ENCODE measurements at regions not wholly inside any gene's neighbourhood (a gene's known extent, or its start where the extent isn't known, plus 50 kb on each side); places are given as distances from the start of the nearest gene placed in this dataset.

DNA sequence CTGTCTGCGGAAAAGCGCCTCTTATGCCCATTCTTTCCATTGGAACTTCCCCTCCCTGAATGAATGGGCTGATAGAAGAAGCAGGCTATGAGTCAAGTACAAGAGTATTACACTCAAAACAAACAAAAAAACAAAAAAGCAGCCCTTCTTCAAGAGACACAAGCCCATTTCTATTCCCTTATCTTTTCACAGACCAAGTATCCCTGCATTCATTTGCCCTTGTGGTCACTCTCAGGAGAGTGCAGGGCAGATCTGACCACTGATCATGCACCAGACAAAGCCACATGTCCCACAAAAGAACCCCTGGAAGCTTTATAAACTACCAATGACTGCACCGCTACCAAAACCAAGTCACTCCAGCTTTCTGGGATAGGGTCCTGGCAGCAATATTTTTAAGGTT is 262.5 kb upstream of the TAS2R1 start:
- H3K27ac Mint-ChIP-seq: no peak overlapping the region
- H3K27me3 Mint-ChIP-seq (ENCODE audit: low read depth in 3 of 3): peaks cover 0 to 4% (median 2%) of the 10 kb centered on the region in 3 donors
- no peaks in the 10 kb centered on the region for H3K4me1 Mint-ChIP-seq
- DNase-seq: no peak
- H3K36me3 Mint-ChIP-seq: no peaks in the 10 kb centered on the region
- H3K9me3 Mint-ChIP-seq: peaks cover 0 to 27% (median 11%) of the 10 kb centered on the region in 6 donors
- no peak overlapping the region for H3K4me3 Mint-ChIP-seq

- no peak for DNase-seq
- H3K9me3 Mint-ChIP-seq: peaks cover 0 to 16% (median 3%) of the 10 kb centered on the region in 6 donors
- H3K4me1 Mint-ChIP-seq: no peaks in the 10 kb centered on the region
- no peak overlapping the region for H3K4me3 Mint-ChIP-seq
- H3K27me3 Mint-ChIP-seq (ENCODE audit: low read depth in 3 of 3): peaks cover 0 to 4% (median 2%) of the 10 kb centered on the region in 3 donors
- H3K36me3 Mint-ChIP-seq: peaks cover 0 to 3% (median 0%) of the 10 kb centered on the region in 3 donors
- no peak overlapping the region for H3K27ac Mint-ChIP-seq
Observed at GRCh38 chr5:9889511-9889910, 259.4 kb upstream of the TAS2R1 start.

DNA sequence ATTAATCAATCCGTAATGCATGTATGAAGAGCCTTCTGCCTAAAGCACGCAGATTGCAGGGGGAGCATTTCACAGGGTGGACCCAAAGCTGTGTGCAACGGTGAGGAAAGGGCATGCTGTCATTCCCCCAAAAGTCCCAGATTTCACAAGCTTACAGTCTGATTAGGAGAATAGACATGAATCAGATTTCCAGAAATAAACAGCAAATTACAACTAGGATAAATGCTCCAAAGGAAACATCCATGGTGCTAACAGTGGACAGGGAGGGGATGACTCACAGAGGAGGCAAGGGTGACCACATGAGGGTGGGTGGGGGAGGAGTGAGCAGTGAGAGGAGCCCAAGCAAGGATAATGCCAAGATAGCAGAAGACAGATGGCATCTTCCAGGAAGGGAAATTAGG is 258.4 kb upstream of the TAS2R1 start:
- peaks cover 0 to 3% (median 0%) of the 10 kb centered on the region in 3 donors for H3K36me3 Mint-ChIP-seq
- no peak overlapping the region for H3K4me3 Mint-ChIP-seq
- peaks cover 0 to 4% (median 2%) of the 10 kb centered on the region in 3 donors for H3K27me3 Mint-ChIP-seq (ENCODE audit: low read depth in 3 of 3)
- DNase-seq: no peak
- no peaks in the 10 kb centered on the region for H3K4me1 Mint-ChIP-seq
- no peak overlapping the region for H3K27ac Mint-ChIP-seq
- peaks cover 0 to 14% (median 3%) of the 10 kb centered on the region in 6 donors for H3K9me3 Mint-ChIP-seq

- peaks cover 0 to 3% (median 0%) of the 10 kb centered on the region in 3 donors for H3K36me3 Mint-ChIP-seq
- H3K9me3 Mint-ChIP-seq: peaks cover 0 to 13% (median under 1%) of the 10 kb centered on the region in 6 donors
Observed at GRCh38 chr5:9885164-9885563, 255.0 kb upstream of the TAS2R1 start.

DNA sequence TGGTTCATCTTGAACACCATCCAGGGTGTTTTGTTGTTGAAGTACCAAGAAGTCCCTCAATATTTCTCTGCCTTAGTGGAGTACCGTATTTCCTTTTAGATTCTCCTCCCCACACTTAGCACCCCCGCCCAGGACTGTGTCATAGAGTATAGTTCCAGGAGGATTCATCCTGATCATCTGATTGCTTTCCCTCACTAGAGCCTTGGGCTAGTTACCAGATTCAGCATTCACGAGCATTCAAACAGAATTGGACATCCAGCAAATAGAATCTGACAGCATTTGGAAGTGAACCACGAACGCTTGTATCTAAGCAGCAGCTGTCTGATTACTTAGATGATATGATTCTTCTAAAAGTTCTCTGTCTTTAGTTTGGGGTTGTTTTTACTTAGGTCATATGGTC is 248.1 kb upstream of the TAS2R1 start:
- no peak overlapping the region for H3K27ac Mint-ChIP-seq
- no peaks in the 10 kb centered on the region for H3K4me1 Mint-ChIP-seq
- DNase-seq: no peak
- no peak overlapping the region for H3K4me3 Mint-ChIP-seq
- peaks cover 2 to 9% (median 4%) of the 10 kb centered on the region in 6 donors for H3K9me3 Mint-ChIP-seq
- H3K27me3 Mint-ChIP-seq (ENCODE audit: low read depth in 3 of 3): peaks cover 0 to 1% (median 0%) of the 10 kb centered on the region in 3 donors
- no peaks in the 10 kb centered on the region for H3K36me3 Mint-ChIP-seq

More at GRCh38 chr5:9885164-9885563, 255.0 kb upstream of the TAS2R1 start:
- no peak for DNase-seq
- no peak overlapping the region for H3K4me3 Mint-ChIP-seq
- peaks cover 0 to 2% (median 0%) of the 10 kb centered on the region in 3 donors for H3K27me3 Mint-ChIP-seq (ENCODE audit: low read depth in 3 of 3)
- H3K4me1 Mint-ChIP-seq: no peaks in the 10 kb centered on the region
- no peak overlapping the region for H3K27ac Mint-ChIP-seq

DNA sequence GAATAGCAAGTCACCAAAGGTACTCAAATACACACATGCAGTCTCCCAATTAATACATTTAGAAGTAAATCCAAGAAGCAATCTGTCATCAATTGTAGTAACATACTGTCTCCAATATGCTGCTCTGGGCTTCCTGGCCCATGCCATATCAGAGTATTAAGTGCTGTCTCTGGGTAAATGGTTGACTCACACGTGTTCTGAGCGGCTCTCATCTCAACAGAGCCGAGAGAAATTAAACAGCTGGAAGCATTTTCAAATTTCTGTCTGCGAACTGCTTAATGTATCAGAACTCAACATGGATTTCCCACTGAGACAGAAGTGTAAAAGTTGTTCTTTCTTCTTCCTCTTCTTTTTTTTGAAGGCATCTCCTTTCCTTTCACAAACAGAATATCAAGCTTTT is 247.3 kb upstream of the TAS2R1 start:
- no peak overlapping the region for H3K27ac Mint-ChIP-seq

DNA sequence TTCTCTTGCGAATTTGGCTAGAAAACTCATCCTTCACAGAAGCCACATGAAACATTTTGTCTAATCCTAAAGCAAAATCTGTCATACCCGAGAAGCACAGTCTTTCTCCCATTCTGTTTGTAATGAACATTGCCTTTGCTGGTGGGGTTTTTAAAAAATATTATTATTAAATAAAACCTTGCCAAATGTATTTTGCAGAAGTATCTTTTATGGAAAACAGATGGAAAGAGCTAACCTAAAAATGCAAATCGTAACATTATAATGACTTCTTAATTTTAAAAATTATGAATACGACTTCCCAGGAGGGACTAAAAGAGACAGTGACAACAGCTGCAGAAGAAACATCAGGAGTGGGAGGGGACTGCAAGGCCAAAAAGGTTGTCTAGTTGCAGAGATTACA is 246.3 kb upstream of the TAS2R1 start:
- Mint-ChIP-seq H3K4me1 (no peaks in the 10 kb centered on the region), H3K9me3 (peaks cover 0 to 7% (median 4%) of the 10 kb centered on the region in 6 donors), H3K27me3 (ENCODE audit: low read depth in 3 of 3) (peaks cover 0 to 1% (median 0%) of the 10 kb centered on the region in 3 donors), H3K36me3 (no peaks in the 10 kb centered on the region), H3K4me3 (no peak overlapping the region), H3K27ac (no peak overlapping the region)
- no peak for DNase-seq

More for the DNA sequence above, 247.3 kb upstream of the TAS2R1 start:
- Mint-ChIP-seq H3K27me3 (ENCODE audit: low read depth in 3 of 3) (peaks cover 0 to 1% (median 0%) of the 10 kb centered on the region in 3 donors), H3K9me3 (peaks cover 2 to 9% (median 4%) of the 10 kb centered on the region in 6 donors), H3K36me3 (no peaks in the 10 kb centered on the region), H3K4me3 (no peak overlapping the region), H3K4me1 (no peaks in the 10 kb centered on the region)
- DNase-seq: no peak

DNA sequence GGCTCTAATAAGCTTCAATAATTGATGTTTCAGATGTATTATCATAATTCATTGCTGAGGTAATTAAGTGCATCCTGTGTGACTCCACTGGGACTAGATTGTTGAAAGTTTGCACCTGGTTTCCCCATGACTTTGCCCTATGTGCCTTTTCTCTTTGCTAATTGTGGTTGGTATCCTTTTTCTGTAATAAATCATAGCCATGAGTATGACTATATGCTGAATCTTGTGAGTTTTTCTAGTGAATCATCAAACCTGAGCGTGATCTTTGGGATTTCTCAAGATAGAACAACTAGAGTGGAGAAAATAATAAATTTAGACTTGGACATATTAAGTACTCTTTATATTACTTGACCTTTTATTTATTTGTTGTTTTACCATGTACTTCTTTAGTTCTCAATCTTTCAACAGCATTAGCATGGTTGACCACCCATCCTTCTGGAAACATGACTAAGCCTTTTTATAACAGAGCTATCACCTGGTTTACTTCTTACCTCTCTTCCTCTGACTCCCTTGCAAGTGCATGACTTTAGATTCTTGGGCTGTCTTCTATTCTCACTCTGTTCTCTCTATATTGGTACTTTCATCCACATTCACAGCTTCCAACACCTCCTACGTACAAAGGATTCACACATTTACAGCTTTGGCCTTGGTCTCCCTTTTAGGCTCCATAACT is 239.6 kb upstream of the TAS2R1 start:
- H3K27ac Mint-ChIP-seq: no peak overlapping the region
- H3K27me3 Mint-ChIP-seq (ENCODE audit: low read depth in 3 of 3): peaks cover 0 to 2% (median 0%) of the 10 kb centered on the region in 3 donors
- H3K9me3 Mint-ChIP-seq: peaks cover 9 to 45% (median 26%) of the 10 kb centered on the region in 6 donors
- peaks cover 0 to 8% (median 0%) of the 10 kb centered on the region in 3 donors for H3K36me3 Mint-ChIP-seq
- DNase-seq: no peak
- no peak overlapping the region for H3K4me3 Mint-ChIP-seq
- no peaks in the 10 kb centered on the region for H3K4me1 Mint-ChIP-seq

DNA sequence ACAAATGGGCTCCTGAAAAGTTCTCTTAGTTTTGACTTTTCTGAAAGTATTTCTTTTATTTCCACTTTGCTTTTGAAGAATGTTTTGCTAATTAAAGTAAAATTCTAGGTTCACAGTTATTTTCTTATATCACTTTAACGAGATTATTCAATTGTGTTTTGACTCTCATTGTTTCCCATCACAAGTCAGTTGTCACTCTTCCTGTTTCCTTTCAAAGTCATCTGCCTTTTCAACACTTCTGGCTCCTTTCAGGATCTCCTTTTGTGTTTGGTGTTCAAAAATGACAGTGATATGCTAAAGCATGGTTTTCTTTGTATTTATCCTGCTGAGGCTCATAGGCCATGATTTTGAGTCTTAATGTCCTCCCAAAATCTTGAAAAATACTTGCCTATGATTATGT is 235.4 kb upstream of the TAS2R1 start:
- H3K4me1 Mint-ChIP-seq: no peaks in the 10 kb centered on the region
- peaks cover 9 to 52% (median 31%) of the 10 kb centered on the region in 6 donors for H3K9me3 Mint-ChIP-seq
- H3K27ac Mint-ChIP-seq: no peak overlapping the region
- DNase-seq: no peak
- peaks cover 0 to 2% (median 0%) of the 10 kb centered on the region in 3 donors for H3K27me3 Mint-ChIP-seq (ENCODE audit: low read depth in 3 of 3)
- H3K36me3 Mint-ChIP-seq: peaks cover 0 to 8% (median 0%) of the 10 kb centered on the region in 3 donors
- H3K4me3 Mint-ChIP-seq: no peak overlapping the region

DNA sequence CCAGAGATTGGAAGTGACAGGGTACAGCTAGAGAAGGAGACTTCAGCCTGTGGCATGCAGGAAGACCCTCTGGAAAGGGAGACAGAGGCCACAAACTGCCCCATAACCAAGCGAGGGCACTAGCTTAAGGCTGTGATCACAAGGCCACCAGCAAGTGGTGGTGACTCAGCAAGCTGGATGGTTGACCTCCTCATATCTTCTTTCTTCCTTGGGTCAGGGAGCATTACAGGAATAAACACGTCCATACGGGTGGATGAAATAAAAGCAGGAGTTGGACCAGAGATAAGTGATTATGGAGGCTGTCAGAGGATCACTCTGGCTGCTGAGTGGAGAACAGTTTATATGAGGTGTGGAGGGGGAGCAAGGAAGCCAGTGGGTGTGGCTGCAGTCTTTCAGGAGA is 234.6 kb upstream of the TAS2R1 start:
- peaks cover 5 to 47% (median 31%) of the 10 kb centered on the region in 6 donors for H3K9me3 Mint-ChIP-seq
- no peak for DNase-seq

GRCh38 chr5:9863486-9863885 is 233.3 kb upstream of the TAS2R1 start:
- no peak overlapping the region for H3K27ac Mint-ChIP-seq
- no peak overlapping the region for H3K4me3 Mint-ChIP-seq
- DNase-seq: no peak
- H3K27me3 Mint-ChIP-seq (ENCODE audit: low read depth in 3 of 3): no peaks in the 10 kb centered on the region
- no peaks in the 10 kb centered on the region for H3K4me1 Mint-ChIP-seq
- peaks cover 0 to 5% (median 0%) of the 10 kb centered on the region in 3 donors for H3K36me3 Mint-ChIP-seq
- peaks cover 5 to 41% (median 23%) of the 10 kb centered on the region in 6 donors for H3K9me3 Mint-ChIP-seq

More for the DNA sequence above, 234.6 kb upstream of the TAS2R1 start:
- Mint-ChIP-seq H3K36me3 (peaks cover 0 to 8% (median 0%) of the 10 kb centered on the region in 3 donors), H3K27me3 (ENCODE audit: low read depth in 3 of 3) (peaks cover 0 to 2% (median 0%) of the 10 kb centered on the region in 3 donors), H3K27ac (no peak overlapping the region), H3K4me3 (no peak overlapping the region), H3K4me1 (no peaks in the 10 kb centered on the region)

DNA sequence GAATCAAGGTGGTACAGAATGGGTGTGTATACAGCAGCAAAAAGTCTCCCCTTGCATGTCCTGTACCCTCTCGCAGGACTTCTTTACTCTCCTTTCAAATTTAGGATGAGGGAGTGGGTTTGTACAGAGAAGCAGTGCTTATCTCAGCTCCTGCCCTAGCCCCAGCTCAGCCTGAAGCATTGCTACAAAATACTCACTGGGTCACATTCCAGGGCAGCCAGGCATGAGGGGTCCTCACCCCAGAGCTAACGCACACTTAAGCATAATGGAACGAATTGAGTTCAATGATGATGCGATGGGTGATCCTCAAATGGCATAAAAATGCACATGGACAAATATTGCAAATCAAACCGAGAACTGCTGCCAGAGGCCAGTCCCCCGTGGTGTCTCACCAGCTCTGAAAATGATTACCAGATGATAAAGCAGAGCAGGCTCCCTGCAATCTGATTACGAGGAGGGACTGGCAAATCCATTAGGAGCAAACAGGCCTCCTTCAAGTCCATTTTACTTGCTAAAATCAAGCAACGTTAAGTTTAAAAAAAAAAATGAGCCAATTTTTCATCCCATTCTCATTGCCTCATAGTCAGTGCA is 231.6 kb upstream of the TAS2R1 start:
- no peak overlapping the region for H3K27ac Mint-ChIP-seq
- H3K9me3 Mint-ChIP-seq: peaks cover 8 to 28% (median 22%) of the 10 kb centered on the region in 6 donors
- no peak overlapping the region for H3K4me3 Mint-ChIP-seq
- H3K36me3 Mint-ChIP-seq: peaks cover 0 to 5% (median 0%) of the 10 kb centered on the region in 3 donors
- DNase-seq: no peak
- no peaks in the 10 kb centered on the region for H3K4me1 Mint-ChIP-seq
- peaks cover 0 to 2% (median 0%) of the 10 kb centered on the region in 3 donors for H3K27me3 Mint-ChIP-seq (ENCODE audit: low read depth in 3 of 3)

- H3K4me3 Mint-ChIP-seq: no peak overlapping the region
- no peak for DNase-seq
- H3K9me3 Mint-ChIP-seq: peaks cover 3 to 10% (median 7%) of the 10 kb centered on the region in 6 donors
- peaks cover 0 to 2% (median 0%) of the 10 kb centered on the region in 3 donors for H3K27me3 Mint-ChIP-seq (ENCODE audit: low read depth in 3 of 3)
- H3K4me1 Mint-ChIP-seq: no peaks in the 10 kb centered on the region
- H3K36me3 Mint-ChIP-seq: no peaks in the 10 kb centered on the region
- H3K27ac Mint-ChIP-seq: no peak overlapping the region
Observed at GRCh38 chr5:9859808-9860207, 229.7 kb upstream of the TAS2R1 start.

DNA sequence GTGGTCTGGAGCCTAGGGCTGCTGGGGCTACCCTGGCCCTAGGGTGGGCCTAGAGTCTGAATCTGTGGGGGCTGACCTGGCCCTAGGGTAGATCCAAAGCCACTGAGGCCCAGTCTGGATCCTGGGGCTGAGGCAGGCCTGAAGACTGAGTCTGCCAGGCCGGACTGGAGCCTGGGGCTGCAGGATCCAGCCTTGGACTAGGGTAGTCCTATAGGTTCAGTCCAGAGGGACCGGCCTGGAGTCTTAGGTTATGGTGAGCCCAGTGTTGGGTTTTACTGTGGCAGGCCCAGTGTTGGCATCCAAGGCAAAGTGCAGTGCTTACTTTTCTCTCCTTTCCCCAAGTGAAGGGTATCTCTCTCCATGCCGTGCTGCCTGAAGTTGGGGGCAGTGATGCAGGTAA is 227.9 kb upstream of the TAS2R1 start:
- Mint-ChIP-seq H3K4me1 (no peaks in the 10 kb centered on the region), H3K36me3 (no peaks in the 10 kb centered on the region), H3K4me3 (no peak overlapping the region), H3K9me3 (peaks cover 3 to 6% (median 5%) of the 10 kb centered on the region in 6 donors), H3K27me3 (ENCODE audit: low read depth in 3 of 3) (peaks cover 0 to 2% (median 0%) of the 10 kb centered on the region in 3 donors), H3K27ac (no peak overlapping the region)
- no peak for DNase-seq
